ENCODE measurements at regions not wholly inside any gene's neighbourhood (a gene's known extent, or its start where the extent isn't known, plus 50 kb on each side); places are given as distances from the start of the nearest gene placed in this dataset.

DNA sequence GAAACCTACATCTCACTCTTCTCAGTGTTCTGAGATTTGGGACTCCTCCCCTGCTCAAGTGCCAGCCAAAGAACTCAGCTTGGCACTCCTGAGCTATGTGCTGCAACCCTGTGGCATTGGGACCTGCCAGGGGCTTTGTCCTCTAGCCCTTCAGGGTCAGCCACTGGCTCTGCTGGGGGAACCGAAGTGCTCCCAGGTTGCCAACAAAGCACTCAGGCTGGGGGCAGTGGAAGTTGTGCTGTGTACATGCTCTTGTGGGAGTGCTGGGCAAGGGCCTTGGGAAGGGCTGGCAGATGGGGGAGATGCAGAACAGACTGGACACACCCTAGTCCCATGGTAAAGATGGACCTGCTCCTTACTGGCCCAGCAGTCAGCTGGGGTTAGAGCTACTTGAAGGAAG is 498.6 kb downstream of the CAAP1 start:
- no peak for DNase-seq

GRCh38 chr9:26392639-26393038 is 500.0 kb downstream of the CAAP1 start:
- DNase-seq: no peak

GRCh38 chr9:26391036-26391435 is 501.6 kb downstream of the CAAP1 start:
- DNase-seq: no peak

GRCh38 chr9:26375448-26375847 is 517.2 kb downstream of the CAAP1 start:
- DNase-seq: no peak

DNA sequence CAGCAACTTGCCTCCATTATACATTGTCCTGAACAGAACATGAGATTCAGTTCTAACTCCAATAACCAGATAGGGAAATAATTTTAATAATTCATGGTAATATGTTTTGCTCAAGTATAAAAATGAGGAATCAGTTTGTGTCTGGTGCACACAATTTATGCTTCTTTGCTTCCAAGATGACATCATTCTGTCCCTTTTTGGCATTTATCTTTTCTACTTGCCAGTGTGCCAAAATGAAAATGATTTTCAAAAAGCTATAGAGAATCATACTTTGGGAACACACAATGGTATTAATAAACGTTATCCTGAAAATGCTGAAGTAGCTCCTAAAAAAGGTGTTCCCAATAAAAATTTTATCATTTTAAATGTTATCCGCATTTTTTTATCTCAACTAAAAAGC is 519.0 kb downstream of the CAAP1 start:
- DNase-seq: no peak

GRCh38 chr9:26371236-26371635 is 521.4 kb downstream of the CAAP1 start:
- no peak for DNase-seq

DNA sequence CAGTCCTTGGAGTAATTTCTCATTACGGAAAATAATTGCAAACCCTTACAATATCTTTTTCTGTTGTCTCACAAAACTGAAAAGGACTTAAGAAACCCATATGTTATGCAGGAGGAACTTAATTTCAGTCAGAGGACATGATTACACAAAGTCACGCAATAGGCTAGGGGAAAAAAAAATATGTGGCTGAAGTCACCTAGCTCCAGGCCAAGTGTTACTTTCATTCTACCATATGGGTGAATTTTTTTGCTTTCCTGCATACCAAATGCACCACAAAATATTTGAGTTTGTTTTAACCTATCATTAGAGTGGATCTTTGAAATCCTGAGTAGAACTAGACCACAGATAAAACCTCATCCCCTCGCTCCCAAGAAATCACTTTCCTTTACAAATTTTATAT is 523.5 kb downstream of the CAAP1 start:
- no peak for DNase-seq

DNA sequence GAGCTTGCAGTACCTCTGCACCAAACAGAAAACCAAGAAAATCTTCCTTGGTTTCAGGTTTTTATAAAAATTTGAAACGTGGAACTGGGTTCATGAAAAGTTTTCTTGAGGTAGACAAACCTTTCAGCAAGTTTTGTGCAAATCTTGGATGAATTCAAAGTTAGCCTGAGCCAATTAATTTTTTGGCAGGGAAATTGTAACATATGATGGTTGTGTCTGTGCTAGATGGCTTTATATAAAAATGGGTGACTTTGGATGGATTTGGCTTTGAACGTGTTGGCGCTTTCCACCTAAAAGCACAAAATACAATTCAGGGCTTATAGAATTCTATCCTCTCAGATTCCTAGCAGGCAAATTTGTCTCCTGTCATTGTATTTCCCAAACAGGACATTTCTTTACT is 524.4 kb downstream of the CAAP1 start:
- no peak for DNase-seq

GRCh38 chr9:26361010-26361409 is 531.6 kb downstream of the CAAP1 start:
- no peak for DNase-seq

DNA sequence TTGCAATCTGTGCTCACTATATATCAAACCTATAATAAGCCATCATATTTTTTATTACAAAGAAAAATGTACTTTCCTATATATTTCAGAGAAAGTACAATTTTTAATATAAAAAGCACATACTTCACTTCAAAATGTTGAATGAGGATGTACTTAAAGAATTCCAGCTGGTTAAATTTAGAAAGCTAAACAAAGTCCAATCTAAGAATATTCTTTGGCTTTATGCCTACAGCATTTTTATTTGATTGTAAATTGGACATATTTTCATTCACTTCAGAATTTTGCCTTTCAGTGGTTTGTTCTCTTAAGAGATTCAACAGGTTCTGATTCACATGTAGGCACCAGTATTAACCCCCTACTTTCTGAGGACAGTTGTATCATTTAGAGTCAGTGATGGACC is 533.8 kb downstream of the CAAP1 start:
- DNase-seq: peak in 2 of 3 donors; percentile 2 to 26

GRCh38 chr9:26357803-26358344 is 534.7 kb downstream of the CAAP1 start:
- peak in 2 of 3 donors; percentile 14 to 25 for DNase-seq

DNA sequence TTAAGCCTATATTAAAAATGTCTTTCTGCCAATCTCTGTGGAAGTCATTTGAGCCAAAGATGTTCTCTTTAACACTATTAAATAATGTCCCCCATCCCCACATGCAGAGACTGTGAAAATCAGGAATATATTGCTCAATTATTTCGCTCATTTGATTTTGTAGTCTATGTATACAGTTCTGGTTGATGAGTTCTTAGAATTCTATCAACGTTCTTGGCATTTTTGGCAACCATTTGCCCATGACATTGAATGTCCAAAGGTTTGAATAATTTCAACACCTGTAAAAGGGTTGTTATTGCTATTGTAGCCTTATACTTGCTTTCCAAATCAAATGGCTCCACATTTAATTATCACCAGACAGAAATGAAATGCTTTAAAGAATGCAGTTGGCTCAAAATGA is 536.1 kb downstream of the CAAP1 start:
- no peak for DNase-seq

DNA sequence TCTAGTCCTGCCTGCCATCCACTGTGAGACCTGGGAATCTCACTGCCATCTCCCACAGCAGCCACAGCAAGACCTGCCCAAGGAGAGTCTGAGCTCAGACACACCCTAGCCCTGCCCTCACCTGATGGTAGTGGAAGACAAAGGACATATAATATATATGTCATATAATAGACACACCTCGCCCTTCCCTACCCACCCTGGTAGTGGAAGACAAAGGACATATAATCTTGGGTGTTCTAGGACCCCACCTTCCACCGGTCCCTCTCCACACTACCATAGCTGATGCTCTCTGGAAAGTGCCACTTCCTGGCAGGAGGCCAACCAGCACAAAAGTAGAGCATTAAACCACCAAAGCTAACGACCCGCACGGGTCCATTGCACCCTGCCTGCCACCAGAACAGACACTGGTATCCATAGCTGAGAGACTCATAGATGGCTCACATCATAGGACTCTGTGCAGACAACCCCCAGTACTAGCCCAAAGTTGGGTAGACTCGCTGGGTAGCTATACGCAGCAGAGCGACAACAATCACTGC is 545.6 kb downstream of the CAAP1 start:
- DNase-seq: no peak

GRCh38 chr9:26341545-26341944 is 551.1 kb downstream of the CAAP1 start:
- DNase-seq: peak in 2 of 3 donors; percentile 47 to 82

DNA sequence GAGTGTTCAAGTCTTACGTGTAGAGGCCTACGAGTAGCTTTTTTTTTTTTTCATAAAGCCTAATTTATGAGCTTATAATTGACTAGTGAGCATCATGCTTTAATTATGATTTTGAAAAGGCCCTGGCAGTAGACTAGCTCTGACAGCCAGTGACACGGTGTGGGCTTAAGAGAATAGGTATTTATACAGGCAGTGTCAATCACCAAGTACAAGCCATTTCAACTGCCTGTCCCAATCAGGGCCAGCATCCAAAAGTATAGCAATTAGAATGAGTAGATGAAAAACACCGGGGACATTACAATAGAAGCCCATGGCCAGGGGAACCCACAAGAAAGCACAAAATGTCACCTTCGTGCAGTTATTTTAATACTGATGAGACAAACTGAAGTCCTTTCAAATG is 552.8 kb downstream of the CAAP1 start:
- no peak for DNase-seq

- no peak for DNase-seq
These were observed 557.5 kb downstream of the CAAP1 start for GRCh38 chr9:26335116-26335515.

DNA sequence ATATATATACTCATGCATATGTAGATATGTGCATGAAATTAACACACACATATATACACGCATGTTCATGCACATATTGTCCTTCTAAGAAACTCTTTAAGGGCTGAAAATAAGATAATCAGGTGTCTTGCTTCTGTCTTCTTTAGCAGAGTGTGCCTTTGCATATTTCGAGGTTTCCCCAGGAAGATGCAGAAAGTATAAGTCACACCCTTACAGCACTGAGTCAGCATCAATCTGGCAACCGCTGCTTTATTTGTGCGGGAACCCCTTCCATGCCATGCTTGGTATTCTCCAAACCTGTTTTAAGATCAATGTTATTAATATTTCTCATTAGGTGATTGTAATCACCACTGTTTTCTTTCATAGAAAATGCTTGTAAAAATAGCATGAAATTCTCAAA is 557.9 kb downstream of the CAAP1 start:
- DNase-seq: no peak

DNA sequence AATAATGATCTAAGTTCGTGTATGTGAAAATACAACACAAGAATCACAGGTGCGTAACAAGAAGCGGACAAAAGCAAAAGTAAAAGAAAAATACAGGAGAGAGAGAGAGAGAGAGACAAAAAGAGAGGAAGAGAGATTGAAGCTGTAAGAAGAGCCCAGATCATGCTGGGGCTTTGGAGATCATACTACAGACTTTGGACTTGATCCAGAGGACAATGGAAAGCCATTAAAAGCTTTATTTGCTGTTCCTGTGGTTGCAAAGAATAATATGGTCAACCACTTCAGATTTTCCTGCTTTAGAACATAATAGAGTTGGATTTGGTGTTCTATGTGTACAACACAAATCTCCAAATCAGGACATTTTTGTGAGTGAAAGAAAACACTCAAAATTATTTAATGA is 561.4 kb downstream of the CAAP1 start:
- DNase-seq: no peak

- no peak for DNase-seq
These were observed 562.6 kb downstream of the CAAP1 start for GRCh38 chr9:26329974-26330373.

GRCh38 chr9:26326563-26326962 is 566.0 kb downstream of the CAAP1 start:
- peak; percentile 71 to 86 (median 75) for DNase-seq

GRCh38 chr9:26325444-26325829 is 567.2 kb downstream of the CAAP1 start:
- DNase-seq: no peak

DNA sequence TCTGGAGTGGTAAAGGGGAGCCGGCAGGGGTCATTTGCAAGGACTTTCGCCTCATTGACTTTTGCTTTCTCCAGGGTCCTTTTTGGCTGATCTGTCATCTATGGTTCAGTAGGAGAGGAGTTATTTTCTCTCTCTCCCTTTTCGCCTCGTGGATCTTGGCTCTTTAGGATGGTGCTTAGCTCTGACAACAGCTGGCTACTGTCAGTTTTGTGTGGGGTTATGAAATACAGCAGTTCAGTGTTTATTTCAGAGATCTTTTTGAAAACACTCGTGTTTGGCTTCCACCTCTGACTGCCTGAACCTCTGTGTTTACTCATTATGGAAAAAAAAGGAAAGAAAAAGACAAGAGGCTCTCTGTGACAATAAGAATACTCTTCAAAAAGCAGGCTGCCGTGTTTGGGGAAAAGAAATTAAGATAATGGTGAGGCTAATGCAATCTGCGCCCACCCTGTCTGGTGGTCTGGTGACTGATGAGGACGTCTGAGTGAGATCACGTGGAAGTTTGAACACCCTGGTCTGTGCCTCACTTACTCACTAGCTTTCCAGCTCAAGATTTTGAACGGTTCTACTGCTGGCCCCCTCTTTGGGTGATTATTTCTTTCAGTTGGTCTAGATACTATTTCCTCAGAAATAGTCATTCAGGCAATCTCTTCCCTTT is 567.7 kb downstream of the CAAP1 start:
- DNase-seq: peak; percentile 29 to 78 (median 44)

GRCh38 chr9:26321935-26322334 is 570.7 kb downstream of the CAAP1 start:
- no peak for DNase-seq

- DNase-seq: no peak
These were observed 572.7 kb downstream of the CAAP1 start for GRCh38 chr9:26319859-26320258.
